Brain microvascular endothelial cell (primary cell): ENCODE measurements at regions not wholly inside any gene's neighbourhood (a gene's known extent, or its start where the extent isn't known, plus 50 kb on each side); places are given as distances from the start of the nearest gene placed in this dataset.

Experiments
- DNase-seq: peaks from one replicate; pipeline ENCODE4 v3.0.0-alpha.2; 2020
- H3K27ac ChIP-seq: fragments of 250-450 bp; sonication (Bioruptor Pico); 2 replicates; pipeline ENCODE4 v1.5.1; 2020; ENCODE audit warnings: mild to moderate bottlenecking, moderate library complexity
- H3K27me3 ChIP-seq: fragments of 250-450 bp; sonication (Bioruptor Pico); replicated peaks from 2 replicates; pipeline ENCODE4 v1.5.1; 2020; ENCODE audit warnings: mild to moderate bottlenecking
- H3K36me3 ChIP-seq: fragments of 250-450 bp; sonication (Bioruptor Pico); replicated peaks from 2 replicates; pipeline ENCODE4 v1.5.1; 2020; ENCODE audit warnings: mild to moderate bottlenecking
- H3K4me3 ChIP-seq: 2 replicates; pipeline ENCODE4 v1.5.1; 2011; ENCODE audit warnings: low read depth, mild to moderate bottlenecking, control low read depth, low read length, moderate library complexity
- CTCF ChIP-seq: IDR thresholded peaks from 2 replicates; pipeline ENCODE4 v1.5.1; 2011; ENCODE audit warnings: low read depth, mild to moderate bottlenecking, moderate library complexity, low read length, control low read depth, inconsistent platforms; ENCODE audit errors: missing control alignments
- in situ Hi-C: cut with HindIII; loops from 2 replicates; pipeline ENCODE4 v1.10.0; 2017; ENCODE audit warnings: low sequenced_read_pairs, low pct_ligation_motif_present

- no peaks in the 10 kb centered on the region for H3K36me3 ChIP-seq
- no peak for DNase-seq
- in situ Hi-C loops: no loop called here
- no peak for TF ChIP-seq CTCF
- H3K27me3 ChIP-seq: no peaks in the 10 kb centered on the region
- H3K27ac ChIP-seq: no peak overlapping the region
- H3K4me3 ChIP-seq: no peak overlapping the region
Measured at GRCh38 chr6:140874066-140874465, 1258.7 kb upstream of the GJE1 start.

- in situ Hi-C loops: no loop called here
- H3K4me3 ChIP-seq: no peak overlapping the region
- no peak for DNase-seq
- no peak for TF ChIP-seq CTCF
- H3K27ac ChIP-seq: no peak overlapping the region
- no peaks in the 10 kb centered on the region for H3K36me3 ChIP-seq
- H3K27me3 ChIP-seq: no peaks in the 10 kb centered on the region
Measured at GRCh38 chr6:140872885-140873284, 1259.8 kb upstream of the GJE1 start.

- no peak overlapping the region for H3K27ac ChIP-seq
- TF ChIP-seq CTCF: no peak
- no peaks in the 10 kb centered on the region for H3K27me3 ChIP-seq
- H3K36me3 ChIP-seq: no peaks in the 10 kb centered on the region
- peak; percentile 42 for DNase-seq
- in situ Hi-C loops: no loop called here
- no peak overlapping the region for H3K4me3 ChIP-seq
Measured at GRCh38 chr6:140871911-140872310, 1260.8 kb upstream of the GJE1 start.

GRCh38 chr6:140867336-140867735, 1265.4 kb upstream of the GJE1 start:
- DNase-seq: no peak
- TF ChIP-seq CTCF: no peak
- no peaks in the 10 kb centered on the region for H3K27me3 ChIP-seq
- no peak overlapping the region for H3K4me3 ChIP-seq
- H3K27ac ChIP-seq: no peak overlapping the region
- no peaks in the 10 kb centered on the region for H3K36me3 ChIP-seq
- in situ Hi-C loops: no loop called here

GRCh38 chr6:140858381-140858971, 1274.2 kb upstream of the GJE1 start:
- peak overlapping the region; percentile 28 for H3K27ac ChIP-seq

More at GRCh38 chr6:140858381-140858971, 1274.2 kb upstream of the GJE1 start:
- H3K27me3 ChIP-seq: no peaks in the 10 kb centered on the region
- DNase-seq: no peak
- H3K36me3 ChIP-seq: no peaks in the 10 kb centered on the region
- in situ Hi-C loops: no loop called here
- no peak for TF ChIP-seq CTCF
- no peak overlapping the region for H3K4me3 ChIP-seq
